Mucosa of descending colon (tissue), 3 donors: ENCODE measurements at regions not wholly inside any gene's neighbourhood (a gene's known extent, or its start where the extent isn't known, plus 50 kb on each side); places are given as distances from the start of the nearest gene placed in this dataset.

Experiments used
- ATAC-seq: fragments of 200-7000 bp; cut with Tn5 transposase; one replicate; pipeline ENCODE4 v1.9.1; 2020; ENCODE audit warnings: mild to moderate bottlenecking, moderate library complexity
- DNase-seq, 3 donors: peaks; one replicate each; pipeline ENCODE4 v3.0.0-alpha.2; 2020
- H3K36me3 ChIP-seq: fragments of 200-600 bp; one replicate; pipeline ENCODE4 v1.8.0; 2021; ENCODE audit warnings: low read depth, mild to moderate bottlenecking
- H3K4me1 ChIP-seq: fragments of 200-600 bp; one replicate; pipeline ENCODE4 v1.8.0; 2021; ENCODE audit warnings: low read depth, mild to moderate bottlenecking
- H3K4me3 ChIP-seq: fragments of 200-600 bp; one replicate; pipeline ENCODE4 v1.8.0; 2021; ENCODE audit warnings: mild to moderate bottlenecking
- H3K9me3 ChIP-seq: fragments of 200-600 bp; one replicate; pipeline ENCODE4 v1.8.0; 2021; ENCODE audit warnings: mild to moderate bottlenecking
- CTCF ChIP-seq: fragments of 200-600 bp; IDR thresholded peaks from one replicate; pipeline ENCODE4 v1.8.0; 2022; ENCODE audit warnings: antibody characterized with exemption, mild to moderate bottlenecking
- intact Hi-C, 2 donors: fragments of 100-400 bp; cut with DNase I in 1 of 2; cut with micrococcal nuclease in 1 of 2; formaldehyde crosslinking; loops; one replicate each; pipeline versions ENCODE4 v1.11.0 to v1.11.1; 2022; cut with DNase I, micrococcal nuclease
- donor health status: DM: no; HTN: no; CAD: no; lungs with moderate emphysema.
- donor health status: DM: no; HTN: no; CAD: no.
- donor health status: DM: no; HTN: yes; CAD: no.

- Histone ChIP-seq H3K4me1 (no peaks in the 10 kb centered on the region), H3K4me3 (no peak overlapping the region), H3K9me3 (no peaks in the 10 kb centered on the region), H3K36me3 (no peaks in the 10 kb centered on the region)
- TF ChIP-seq CTCF: no peak
- ATAC-seq (no peak), DNase-seq (no peak)
- intact Hi-C loops: no loop called here
Measured at GRCh38 chr5:116754556-116754955, 179.9 kb upstream of the SEMA6A start.

- DNase-seq (no peak), ATAC-seq (no peak)
- no peaks in the 10 kb centered on the region for H3K9me3 ChIP-seq
- no peak overlapping the region for H3K4me3 ChIP-seq
- no peaks in the 10 kb centered on the region for H3K4me1 ChIP-seq
- H3K36me3 ChIP-seq: no peaks in the 10 kb centered on the region
- TF ChIP-seq CTCF: no peak
- intact Hi-C loops: no loop called here
Measured at GRCh38 chr5:116751684-116752083, 177.1 kb upstream of the SEMA6A start.

- Histone ChIP-seq H3K9me3 (no peaks in the 10 kb centered on the region), H3K4me3 (no peak overlapping the region), H3K36me3 (no peaks in the 10 kb centered on the region), H3K4me1 (no peaks in the 10 kb centered on the region)
- no peak for TF ChIP-seq CTCF
- no peak for DNase-seq
- ATAC-seq: no peak
- intact Hi-C loops: no loop called here
Measured at GRCh38 chr5:116750631-116751580, 176.3 kb upstream of the SEMA6A start.

- no peak for TF ChIP-seq CTCF
- H3K36me3 ChIP-seq: no peaks in the 10 kb centered on the region
- H3K4me3 ChIP-seq: no peak overlapping the region
- H3K4me1 ChIP-seq: no peaks in the 10 kb centered on the region
- DNase-seq (no peak), ATAC-seq (no peak)
- no peaks in the 10 kb centered on the region for H3K9me3 ChIP-seq
- intact Hi-C loops: no loop called here
Measured at GRCh38 chr5:116747881-116748280, 173.3 kb upstream of the SEMA6A start.

GRCh38 chr5:116746668-116747067 is 172.0 kb upstream of the SEMA6A start:
- intact Hi-C loops: no loop called here
- H3K4me1 ChIP-seq: no peaks in the 10 kb centered on the region
- no peaks in the 10 kb centered on the region for H3K9me3 ChIP-seq
- no peak for TF ChIP-seq CTCF
- DNase-seq (no peak), ATAC-seq (no peak)
- no peaks in the 10 kb centered on the region for H3K36me3 ChIP-seq
- H3K4me3 ChIP-seq: no peak overlapping the region
